GM21515 (cell line): ENCODE measurements at regions not wholly inside any gene's neighbourhood (a gene's known extent, or its start where the extent isn't known, plus 50 kb on each side); places are given as distances from the start of the nearest gene placed in this dataset.

Source experiments
- ATAC-seq: cut with Tn5 transposase; IDR thresholded peaks from one replicate; pipeline ENCODE4 v1.9.1; 2021; ENCODE audit not compliant: unreplicated experiment

- no peak for ATAC-seq
Observed at GRCh38 chr9:91039125-91039834, 237.7 kb downstream of the SYK start.

DNA sequence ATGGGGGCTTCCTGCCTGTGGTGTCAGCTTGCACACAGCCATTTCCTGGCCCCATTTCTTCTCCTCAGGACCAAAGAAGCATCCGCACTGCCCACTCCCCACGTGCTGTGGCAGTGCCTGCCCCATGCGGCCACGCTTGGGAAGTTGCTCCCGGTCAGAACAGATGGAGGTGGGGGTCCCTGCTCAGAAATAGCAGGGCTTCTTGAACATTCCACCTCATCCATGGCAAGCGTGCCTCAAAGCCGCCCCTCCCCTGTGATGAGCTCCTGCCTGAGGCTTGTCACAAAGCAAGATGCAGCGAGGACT lies 238.2 kb downstream of the SYK start:
- no peak for ATAC-seq

- no peak for ATAC-seq
Observed at GRCh38 chr9:91040371-91041215, 239.0 kb downstream of the SYK start.

DNA sequence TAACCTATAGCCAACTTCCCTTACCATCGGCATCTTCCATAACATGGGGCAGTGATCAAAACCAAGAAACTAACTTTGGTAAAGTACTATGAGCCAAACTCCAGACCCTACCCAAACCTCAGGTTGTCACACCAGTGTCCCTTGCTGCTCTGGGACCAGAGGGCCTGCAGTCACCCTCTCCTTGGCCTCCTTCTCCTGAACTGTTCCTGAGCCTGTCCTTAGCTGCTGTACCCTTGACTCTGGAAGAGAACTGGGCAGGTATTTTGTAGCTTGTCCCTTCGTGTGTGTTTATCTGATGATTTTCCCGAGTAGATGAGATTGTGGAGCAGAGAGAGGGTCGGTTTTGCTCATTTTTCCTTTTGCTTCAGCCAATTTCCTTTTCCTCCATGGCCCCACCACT lies 240.4 kb downstream of the SYK start:
- ATAC-seq = no peak

- no peak for ATAC-seq
Observed at GRCh38 chr9:91042541-91042940, 240.9 kb downstream of the SYK start.

- no peak for ATAC-seq
Observed at GRCh38 chr9:91043056-91043810, 241.6 kb downstream of the SYK start.

- ATAC-seq = no peak
Observed at GRCh38 chr9:91043811-91044175, 242.2 kb downstream of the SYK start.

DNA sequence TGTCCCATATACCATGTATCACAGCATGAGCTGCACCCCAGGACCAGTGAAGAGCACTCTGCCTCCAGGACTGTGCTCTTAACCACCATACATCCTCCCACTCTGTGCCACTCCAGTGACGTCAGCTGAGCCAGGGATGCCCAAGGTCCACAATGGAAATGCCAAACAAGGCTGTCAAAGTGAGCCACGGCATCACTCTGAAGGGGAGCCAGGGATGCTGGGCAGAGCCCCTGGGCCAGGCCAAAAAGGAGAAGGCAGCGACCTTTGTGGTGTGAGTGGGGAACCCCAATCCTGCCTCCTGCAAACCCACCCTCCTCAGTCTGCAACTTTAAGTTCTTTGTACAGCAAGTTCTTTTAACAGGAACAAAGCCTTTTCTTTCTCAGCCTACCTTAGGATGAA lies 242.7 kb downstream of the SYK start:
- ATAC-seq = no peak

GRCh38 chr9:91045041-91045440 lies 243.4 kb downstream of the SYK start:
- ATAC-seq = no peak

GRCh38 chr9:91047529-91047928 lies 245.9 kb downstream of the SYK start:
- ATAC-seq = no peak

DNA sequence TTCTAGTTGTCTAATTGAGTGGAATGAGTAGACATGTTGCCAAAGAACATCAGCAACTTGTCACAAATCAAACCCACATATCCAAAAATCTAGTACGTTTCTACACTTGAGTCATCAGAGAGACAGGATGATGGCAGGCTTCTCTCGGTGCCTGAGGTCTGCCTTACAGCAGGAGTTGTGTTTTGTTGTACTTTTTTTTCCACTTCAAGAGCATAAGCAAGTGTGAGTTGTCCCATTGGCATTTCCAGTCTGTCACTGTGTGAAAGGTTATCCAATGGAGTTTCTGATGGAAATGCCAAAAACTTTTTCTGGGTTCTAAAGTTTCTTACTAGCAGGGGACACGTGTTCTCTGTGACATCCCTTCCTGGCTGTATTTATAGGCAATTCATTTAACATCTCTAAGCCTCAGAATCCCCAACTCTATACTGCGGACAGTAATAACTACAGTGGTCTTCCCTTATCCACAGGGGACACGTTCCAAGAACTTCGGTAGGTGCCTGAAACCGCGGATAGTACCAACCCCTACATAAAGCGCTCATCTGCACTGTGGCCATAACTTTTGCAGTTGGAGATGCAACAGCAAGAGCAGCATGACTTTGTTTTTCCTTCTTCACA lies 246.5 kb downstream of the SYK start:
- ATAC-seq = no peak

- ATAC-seq = no peak
Observed at GRCh38 chr9:91048749-91049148, 247.1 kb downstream of the SYK start.

- ATAC-seq = no peak
Observed at GRCh38 chr9:91053824-91054223, 252.2 kb downstream of the SYK start.

DNA sequence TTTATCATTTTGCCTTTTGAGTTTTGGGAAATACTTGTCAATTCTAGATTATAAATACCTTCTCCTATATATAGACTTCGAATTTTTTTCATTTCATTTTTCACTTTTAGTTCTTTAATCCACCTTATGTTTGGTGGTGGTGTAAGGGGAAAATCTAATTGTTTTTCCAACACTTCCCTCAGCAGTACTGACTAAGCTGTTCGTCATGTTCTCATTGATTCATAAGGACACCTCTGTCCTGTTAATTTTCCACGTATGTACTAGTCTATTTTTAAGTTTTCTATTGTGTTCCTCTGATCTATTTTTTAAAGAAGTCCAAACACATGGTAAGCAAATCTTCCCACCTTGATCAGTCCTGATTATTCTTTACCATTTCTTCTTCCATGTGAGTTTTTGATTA lies 254.2 kb downstream of the SYK start:
- no peak for ATAC-seq

- ATAC-seq = no peak
Observed at GRCh38 chr9:91056486-91056885, 254.9 kb downstream of the SYK start.

- ATAC-seq = no peak
Observed at GRCh38 chr9:91056917-91057316, 255.3 kb downstream of the SYK start.

- no peak for ATAC-seq
Observed at GRCh38 chr9:91059713-91060112, 258.1 kb downstream of the SYK start.

DNA sequence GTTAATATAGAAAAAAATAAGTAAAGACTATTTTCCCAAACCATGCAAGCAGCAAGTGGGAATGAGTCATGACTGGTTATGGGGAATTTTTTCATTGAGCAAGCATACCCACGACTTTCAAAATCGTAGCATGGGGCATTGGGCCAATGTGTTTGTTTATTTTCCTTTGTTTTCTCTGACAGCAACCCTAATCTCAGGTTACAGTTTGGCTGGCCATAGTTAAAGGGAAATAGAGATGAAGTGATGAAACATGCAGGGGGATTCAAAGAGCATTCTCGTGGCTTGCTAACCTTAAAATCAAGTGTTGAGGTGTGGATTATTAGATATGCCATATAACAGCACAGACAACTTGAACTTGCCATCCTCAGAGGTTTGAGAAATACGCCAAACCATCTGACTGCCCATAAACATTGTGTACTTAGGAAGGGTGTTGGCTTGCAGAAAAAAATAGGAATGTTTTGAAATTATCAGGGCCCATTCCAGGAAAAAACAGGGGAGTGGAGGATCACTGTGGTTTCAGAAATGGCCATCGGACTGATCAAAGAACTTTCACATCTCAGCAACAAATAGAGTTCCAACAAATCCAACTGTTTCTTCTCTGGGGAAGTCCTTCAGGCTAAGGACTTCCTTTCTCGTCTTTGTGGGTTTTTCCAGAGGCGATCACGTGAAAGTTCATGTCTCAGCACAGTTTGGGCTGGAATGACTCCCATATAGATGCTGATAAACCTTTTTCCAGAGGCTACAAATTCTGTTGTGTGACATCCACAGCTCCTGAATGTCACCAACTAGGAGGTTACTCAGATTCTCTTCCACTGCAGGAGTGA lies 259.1 kb downstream of the SYK start:
- ATAC-seq = no peak

DNA sequence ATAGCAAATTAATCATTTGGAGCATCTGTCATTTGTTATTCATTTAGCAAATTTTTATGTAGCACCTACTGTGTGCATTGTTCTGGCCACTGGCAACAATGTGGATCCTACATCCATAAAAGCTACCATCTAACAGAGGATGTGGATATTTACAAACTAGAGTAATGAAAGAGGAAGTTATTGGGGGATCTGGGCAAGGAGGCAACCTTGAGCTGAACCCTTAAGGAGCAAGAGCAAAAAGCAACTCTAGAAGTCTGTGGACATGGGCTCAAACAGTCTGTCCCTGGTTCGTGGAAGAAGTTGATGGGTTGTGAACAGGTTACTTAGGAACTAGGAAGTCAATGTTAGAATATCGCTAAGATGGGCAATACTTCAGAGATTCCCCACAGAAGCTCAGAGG lies 259.9 kb downstream of the SYK start:
- ATAC-seq = no peak

- no peak for ATAC-seq
Observed at GRCh38 chr9:91062281-91062680, 260.7 kb downstream of the SYK start.

DNA sequence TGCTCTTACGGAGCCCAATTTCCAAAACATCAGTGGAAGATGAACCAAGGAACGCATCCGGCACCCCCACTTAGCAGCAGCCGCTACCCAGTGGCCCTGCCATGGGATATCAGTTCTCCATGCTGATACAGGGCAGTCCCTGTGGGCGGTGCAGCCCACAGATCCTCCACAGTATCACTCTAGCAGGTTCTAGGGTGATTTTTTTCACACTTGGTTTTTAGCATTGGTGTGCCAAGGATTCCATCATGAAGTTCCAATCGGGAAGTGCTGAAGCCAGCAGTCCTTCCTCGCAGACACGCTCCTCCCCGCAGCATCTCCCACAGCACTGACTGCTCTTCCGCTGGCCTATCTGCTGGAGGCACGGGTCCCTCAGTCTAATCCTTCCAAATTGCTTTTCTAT lies 261.9 kb downstream of the SYK start:
- ATAC-seq = no peak
